Stimulated activated CD4-positive, alpha-beta T cell treated with anti-CD3 and anti-CD28 coated beads, Interleukin-1b, Interleukin-23, amount 100 ng/mL, for 4 hours (primary cell): ENCODE measurements at regions not wholly inside any gene's neighbourhood (a gene's known extent, or its start where the extent isn't known, plus 50 kb on each side); places are given as distances from the start of the nearest gene placed in this dataset.
"Not testable (repeated sequence)": the region's sequence is repeated elsewhere in the genome, so short reads cannot be mapped to it uniquely, and the experiment has no call there.

Experiments
- DNase-seq, 2 donors: peaks; one replicate each; pipeline ENCODE4 v3.0.0-alpha.2; 2020; ENCODE audit warnings: low read depth in 2 of 2

- no peak for DNase-seq
These were observed 440.1 kb upstream of the NFE2L3 start for GRCh38 chr7:25711940-25712339.

DNA sequence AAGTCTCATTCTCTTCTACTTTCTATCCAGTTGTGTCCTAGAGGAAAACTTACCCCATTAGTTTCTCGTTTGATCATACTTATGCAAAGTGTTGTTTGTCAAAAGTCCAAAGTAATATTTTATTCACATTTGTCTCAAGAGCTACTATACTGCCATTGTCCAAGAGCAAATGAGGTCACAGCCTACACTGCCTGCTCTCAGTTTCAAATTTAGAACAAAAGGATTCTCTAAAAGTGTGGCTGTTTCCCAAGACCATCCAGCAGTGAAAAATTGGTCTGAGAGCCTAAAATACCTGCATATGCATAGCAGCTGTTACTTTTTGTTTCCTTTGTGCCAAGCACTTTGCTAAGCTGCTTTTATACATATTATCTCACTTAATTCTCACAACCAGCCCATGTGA lies 439.5 kb upstream of the NFE2L3 start:
- no peak for DNase-seq

DNA sequence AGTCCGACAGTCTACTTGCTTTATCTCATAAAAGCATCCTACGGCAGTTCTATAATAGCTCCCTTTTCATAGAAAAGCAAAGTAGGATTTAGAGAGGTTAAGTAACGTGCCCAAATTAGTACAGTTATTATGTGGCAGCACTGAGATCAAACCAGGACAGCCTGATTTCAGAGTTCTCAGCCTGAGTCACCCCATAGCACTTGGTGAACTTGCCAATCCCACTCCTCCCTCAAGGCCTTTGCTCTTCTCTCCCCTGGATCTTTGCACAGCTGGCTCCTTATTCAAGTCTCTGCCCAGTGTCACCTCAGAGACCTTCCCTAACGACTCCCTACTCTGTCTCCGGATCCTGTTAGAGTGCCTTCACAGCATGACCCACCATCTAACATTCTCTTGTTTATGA lies 438.0 kb upstream of the NFE2L3 start:
- no peak for DNase-seq

- no peak for DNase-seq
These were observed 435.6 kb upstream of the NFE2L3 start for GRCh38 chr7:25716421-25716820.

DNA sequence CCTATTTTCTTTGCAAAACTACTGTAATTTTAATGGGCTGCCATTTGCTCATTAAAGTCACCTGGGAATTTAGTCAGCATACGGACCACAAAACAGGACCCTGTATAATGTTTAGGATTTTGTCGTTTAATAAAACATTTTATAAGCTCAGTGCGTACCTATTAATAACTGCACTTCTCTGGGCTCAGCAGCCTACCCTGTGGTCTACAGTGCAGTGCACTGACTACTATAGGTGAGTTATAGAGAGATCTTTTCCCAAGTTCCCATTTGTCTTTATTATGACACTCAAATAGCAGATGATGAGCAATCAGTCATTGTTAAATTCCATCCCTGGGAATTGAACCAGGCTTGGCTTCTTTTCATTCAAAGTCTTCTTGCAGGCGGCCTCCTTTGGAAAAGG lies 433.4 kb upstream of the NFE2L3 start:
- DNase-seq = no peak

DNA sequence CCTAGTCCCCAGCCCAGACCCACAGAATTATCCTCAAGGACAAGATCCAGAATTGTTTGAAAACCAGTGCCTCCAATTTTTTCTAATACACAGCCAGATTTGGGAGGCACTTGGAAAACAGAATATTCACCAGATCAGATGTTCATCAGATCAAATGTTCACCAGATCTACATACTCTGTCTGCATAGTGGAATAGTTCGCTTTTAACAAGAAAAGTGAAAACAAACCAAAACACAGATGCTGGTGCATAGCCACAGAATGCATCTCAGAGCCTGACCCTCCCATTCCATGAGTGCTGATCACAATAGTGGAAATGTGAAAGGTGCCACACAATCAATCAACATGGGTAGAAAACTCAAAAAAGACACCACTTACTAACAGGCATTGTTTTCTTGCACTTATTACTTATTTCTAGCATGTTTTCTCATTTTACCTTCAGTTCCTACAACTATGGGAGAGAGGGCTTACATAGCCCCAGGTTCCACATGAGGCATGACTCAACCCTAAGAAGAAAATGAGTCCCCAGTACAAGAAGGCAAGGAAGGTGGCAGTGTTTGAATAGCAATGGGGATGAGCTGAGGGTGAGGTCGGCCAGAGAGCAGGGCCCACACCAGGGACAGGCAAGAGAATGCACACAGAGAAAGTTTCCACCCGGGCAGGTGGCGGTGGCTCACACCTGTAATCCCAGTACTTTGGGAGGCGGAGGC lies 432.7 kb upstream of the NFE2L3 start:
- no peak for DNase-seq

- no peak for DNase-seq
These were observed 431.6 kb upstream of the NFE2L3 start for GRCh38 chr7:25720427-25720826.

DNA sequence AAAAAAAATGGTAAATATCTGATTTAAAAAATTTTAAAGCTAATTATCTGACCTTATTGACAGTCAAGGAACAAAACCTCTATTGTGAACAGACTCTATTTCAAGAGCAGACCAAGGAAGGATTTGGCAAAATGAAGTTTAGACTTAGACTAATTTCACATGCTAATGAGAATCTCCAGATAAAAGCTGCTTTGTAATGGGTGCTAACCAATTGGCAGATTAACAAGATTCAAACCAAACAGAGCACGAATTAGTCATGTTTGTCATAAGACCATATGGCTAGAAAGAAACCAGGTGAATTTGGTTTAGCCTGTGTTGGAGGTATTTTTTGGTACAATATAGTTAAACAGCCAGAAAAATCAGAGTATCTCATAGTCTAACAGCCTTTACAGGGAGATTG lies 429.1 kb upstream of the NFE2L3 start:
- DNase-seq = no peak

- no peak for DNase-seq
These were observed 426.5 kb upstream of the NFE2L3 start for GRCh38 chr7:25725451-25725850.

- no peak for DNase-seq
These were observed 425.7 kb upstream of the NFE2L3 start for GRCh38 chr7:25726170-25726780.

DNA sequence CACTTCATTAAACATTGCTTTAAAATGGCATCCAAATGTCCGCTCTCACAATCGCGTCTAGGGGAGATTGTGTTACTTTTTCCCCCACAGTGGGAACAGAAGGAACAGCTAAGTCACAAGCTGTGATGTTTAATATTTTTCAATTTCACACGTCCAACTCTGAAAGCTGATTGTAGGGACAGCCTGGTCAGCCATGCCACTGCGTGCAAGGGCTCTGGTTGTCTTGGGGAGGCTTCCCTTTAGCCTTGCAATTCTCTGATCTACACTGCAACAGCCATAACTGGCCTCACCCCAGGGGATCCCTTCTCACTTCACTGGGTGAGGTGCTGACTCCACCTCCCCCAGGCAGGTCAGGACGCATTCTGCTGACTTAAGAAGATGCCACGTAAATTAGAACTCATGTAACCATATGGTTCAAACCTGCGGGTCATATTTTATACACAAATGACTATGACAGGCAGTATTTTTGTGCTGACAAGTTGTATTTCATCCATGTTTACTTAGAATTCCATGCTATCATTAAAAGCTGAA lies 425.2 kb upstream of the NFE2L3 start:
- no peak for DNase-seq

- DNase-seq = no peak
These were observed 424.6 kb upstream of the NFE2L3 start for GRCh38 chr7:25727446-25727845.

GRCh38 chr7:25727876-25728275 lies 424.1 kb upstream of the NFE2L3 start:
- DNase-seq = no peak

- DNase-seq = no peak
These were observed 420.7 kb upstream of the NFE2L3 start for GRCh38 chr7:25731068-25731845.

GRCh38 chr7:25731846-25732245 lies 420.2 kb upstream of the NFE2L3 start:
- DNase-seq = no peak

DNA sequence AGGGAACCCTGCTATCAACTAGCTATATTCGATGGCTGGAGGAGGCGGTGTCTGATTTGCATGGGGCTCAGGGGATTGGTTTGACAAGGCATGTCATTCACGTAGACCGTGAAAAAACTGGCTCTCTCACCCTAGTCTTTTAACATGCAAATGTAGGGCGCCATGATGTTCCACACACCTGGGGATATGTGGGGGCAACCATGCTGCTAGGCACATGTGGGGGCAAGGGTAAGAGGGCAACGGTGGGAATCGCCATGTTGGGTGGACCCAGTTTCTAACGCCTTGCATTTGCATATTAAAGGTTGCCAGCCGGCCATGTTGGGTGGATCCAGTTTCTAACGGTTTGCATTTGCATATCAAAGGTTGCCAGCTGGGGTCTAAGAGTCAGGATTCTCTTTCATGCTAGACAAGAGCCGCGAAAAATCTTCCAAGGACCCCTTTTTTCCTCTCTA lies 419.2 kb upstream of the NFE2L3 start:
- no peak for DNase-seq

- DNase-seq = no peak
These were observed 416.2 kb upstream of the NFE2L3 start for GRCh38 chr7:25735674-25736242.

DNA sequence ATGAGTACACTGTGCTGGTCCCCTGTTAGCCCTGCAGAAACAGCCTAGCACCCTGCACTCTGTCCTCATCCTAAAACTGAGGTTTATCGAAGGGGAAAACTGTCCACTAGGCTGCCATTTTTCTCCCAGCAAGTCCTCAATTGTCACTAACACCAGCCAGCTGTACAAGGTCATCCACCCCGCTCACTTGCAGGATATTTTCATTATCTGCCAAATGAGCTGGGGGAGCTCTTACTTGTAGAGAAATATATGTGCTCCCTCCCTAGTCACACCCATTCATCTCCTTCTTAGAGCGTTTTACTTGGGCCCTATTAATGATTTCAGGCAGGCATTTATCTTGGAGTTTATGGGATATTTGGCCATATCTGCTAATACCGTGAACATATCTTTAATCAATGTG lies 413.5 kb upstream of the NFE2L3 start:
- no peak for DNase-seq

GRCh38 chr7:25739143-25739542 lies 412.9 kb upstream of the NFE2L3 start:
- no peak for DNase-seq

DNA sequence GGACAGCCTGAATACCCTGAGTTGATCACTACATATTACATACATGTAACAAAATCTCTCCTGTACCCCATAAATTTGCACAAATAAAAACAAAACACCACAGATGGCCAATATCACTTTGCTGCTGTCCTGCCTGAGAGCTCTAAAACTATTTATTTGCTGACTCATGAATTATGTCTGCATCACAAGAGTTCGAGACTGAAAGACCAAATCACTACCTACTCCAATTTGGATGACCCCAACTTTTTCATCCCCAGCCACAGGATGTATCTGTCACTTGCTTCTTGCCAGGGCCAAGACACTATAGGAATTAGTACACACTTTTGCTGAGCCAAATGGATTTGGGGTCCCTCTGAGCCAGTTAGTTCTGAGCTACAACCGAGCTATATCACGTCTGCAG lies 409.7 kb upstream of the NFE2L3 start:
- no peak for DNase-seq

- not testable (repeated sequence) for DNase-seq
These were observed 408.1 kb upstream of the NFE2L3 start for GRCh38 chr7:25743670-25744451.
